Stimulated activated CD4-positive, alpha-beta T cell treated with anti-CD3 and anti-CD28 coated beads, Interleukin-1b, Interleukin-23, amount 100 ng/mL, for 24 hours (primary cell): ENCODE measurements at regions not wholly inside any gene's neighbourhood (a gene's known extent, or its start where the extent isn't known, plus 50 kb on each side); places are given as distances from the start of the nearest gene placed in this dataset.
"Not testable (repeated sequence)": the region's sequence is repeated elsewhere in the genome, so short reads cannot be mapped to it uniquely, and the experiment has no call there.

Experiments used
- DNase-seq, 4 experiments: peaks; one replicate each; pipeline ENCODE4 v3.0.0-alpha.2; 2020; ENCODE audit warnings: low read depth in 4 of 4, low spot score in 1 of 4

DNA sequence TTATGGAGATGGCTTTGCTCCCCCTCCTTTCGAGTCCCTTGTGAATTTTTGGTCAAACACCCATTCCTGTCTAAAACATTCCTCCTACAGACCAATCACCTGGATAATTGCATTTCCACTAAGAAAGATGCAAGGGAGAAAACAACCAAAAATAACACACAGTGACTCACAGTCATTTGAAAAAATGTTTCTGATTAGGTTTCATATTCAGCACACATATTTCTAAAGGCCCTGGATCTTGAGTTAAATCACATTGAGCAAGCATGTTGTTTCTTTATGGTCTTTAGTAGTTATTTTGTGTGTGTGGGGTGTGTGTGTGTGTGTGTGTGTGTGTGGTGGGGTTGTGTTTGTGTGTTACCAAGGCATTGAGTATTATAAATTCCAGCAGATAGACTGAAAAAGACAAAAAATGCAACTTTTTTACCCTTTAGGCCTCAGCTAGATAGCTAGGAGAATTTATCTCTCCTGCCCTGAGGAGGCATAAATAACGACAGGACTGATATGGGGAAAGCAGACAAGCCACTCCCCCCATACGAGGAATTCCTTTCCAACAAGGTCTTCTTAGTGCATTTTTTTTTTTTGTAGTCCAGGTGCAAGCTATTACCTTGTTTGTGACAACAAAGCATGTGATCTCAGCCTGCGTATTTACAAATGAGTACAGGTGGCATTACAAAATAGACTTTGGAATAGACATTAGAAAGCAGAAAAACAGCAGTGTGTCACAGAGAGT is 265.4 kb upstream of the ADGRL3 start:
- DNase-seq: no peak

DNA sequence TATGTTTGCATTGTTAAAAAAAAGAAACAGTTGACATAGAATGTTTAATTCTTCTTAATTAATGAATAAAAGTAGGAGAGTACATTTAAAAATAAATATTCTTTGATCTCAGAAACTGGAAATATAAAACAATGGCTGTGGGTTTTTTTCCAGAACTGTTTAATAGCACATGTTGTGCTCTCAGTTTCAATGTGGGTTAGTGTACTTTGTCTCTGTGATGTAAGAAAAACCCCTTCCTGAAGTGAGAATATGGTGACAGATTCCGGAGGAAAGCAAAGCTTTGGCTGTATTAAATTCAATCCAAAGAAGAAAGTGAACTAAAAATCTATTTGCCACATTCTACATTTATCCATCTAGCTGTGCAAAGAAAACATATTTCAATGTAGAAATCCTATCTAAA is 261.9 kb upstream of the ADGRL3 start:
- no peak for DNase-seq

DNA sequence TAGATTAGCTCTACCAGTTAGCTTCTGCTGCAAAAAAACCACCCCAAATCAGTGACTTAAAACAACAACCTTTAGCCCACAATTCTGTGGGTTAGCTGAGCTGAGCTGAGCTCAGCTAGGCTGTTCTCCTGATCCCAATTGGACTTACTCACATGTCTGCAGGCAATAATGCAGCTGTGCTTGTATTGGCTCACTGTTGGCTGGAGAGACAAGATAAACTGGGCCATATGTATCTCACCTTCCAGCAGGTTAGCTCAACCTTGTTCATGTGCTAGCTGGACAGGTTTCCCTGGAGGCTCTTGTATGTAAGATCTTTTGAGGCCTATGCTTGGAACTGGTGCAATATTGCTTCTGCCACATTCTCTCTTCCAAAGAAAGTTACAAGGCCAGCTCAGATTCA is 261.5 kb upstream of the ADGRL3 start:
- DNase-seq: no peak

DNA sequence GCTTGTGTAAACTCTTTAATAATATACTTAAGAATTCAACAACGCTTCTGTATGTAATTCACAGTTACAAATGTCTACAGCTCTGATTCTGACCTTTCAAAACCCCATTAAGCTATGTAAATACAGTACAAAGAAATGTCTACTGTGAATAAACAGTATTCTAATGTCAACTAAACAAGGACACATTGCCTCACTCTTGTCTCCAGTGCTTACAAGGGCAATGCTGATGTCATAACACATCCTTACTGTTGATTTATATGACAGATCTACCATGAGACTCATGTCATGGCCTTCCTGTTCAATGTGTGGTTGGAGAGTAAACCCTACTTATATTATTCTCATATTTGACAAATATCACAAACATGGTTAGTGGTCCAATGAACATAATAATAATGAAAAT is 256.1 kb upstream of the ADGRL3 start:
- DNase-seq: no peak

DNA sequence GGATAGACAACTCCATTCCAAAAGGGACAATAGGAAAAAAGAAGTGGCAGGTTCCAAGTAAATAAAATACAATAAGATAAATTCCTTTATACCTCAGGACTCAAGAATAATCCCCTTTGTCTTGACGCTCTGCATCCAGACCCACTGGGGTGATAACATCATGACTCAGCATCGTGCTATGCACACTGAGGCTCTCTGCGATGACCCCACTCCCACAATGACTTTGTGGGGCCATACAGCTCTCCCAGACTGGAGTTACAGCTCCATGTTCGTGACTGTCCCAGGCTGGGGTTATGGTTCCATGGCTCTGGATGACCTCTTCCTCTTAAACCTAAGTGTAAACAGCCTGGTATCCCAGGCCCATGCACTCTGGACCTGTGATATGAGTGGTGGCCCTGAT is 254.5 kb upstream of the ADGRL3 start:
- DNase-seq: no peak

DNA sequence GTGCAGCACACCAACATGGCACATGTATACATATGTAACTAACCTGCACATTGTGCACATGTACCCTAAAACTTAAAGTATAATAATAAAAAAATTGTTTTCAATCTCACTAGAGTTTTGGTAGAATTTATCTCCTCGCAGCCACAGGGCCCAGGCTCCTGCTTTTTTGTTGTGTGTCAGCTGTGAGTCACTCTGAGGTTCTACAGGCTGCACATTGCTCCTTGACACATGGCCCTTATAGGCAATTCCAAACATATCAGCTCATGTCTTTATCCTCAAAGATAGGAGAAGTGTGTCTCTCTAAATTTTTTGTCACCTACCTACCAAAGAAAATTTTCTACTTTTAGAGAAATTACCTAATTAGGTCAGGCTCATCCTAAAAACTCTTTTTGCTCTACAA is 252.1 kb upstream of the ADGRL3 start:
- DNase-seq: no peak

DNA sequence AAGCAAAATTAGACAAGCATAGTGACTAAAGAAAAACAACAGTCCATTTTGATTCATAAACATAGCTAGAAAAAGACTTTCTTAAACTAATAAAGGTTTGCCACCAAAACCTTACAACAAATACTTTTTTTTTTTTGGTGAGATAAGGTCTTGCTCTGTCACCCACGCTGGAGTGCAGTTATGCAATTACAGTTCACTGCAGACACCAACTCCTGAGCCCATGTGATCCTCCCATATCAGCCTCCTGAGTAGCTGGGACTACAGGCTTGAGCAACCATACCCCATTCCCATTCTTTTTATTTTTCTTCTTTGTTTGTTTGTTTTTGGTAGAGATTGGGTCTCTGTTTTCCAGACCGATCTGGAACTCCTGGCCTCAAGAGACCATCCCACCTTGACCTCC is 247.2 kb upstream of the ADGRL3 start:
- no peak for DNase-seq

DNA sequence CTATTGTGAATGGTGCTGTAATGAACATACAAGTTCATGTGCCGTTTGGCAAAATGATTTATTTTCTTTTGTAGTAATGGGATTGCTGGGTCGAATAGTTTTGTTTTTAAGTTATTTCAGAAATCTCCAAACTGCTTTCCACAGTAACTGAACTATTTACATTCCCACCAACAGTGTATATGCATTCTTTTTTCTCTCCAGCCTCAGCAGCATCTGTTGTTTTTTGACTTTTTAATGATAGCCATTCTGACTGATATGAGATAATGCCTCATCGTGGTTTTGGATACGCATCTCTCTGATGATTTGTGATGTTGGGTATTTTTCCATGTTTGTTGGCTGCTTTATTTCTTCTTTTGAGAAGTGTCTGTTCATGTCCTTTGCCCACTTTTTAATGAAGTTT is 246.3 kb upstream of the ADGRL3 start:
- DNase-seq: no peak

DNA sequence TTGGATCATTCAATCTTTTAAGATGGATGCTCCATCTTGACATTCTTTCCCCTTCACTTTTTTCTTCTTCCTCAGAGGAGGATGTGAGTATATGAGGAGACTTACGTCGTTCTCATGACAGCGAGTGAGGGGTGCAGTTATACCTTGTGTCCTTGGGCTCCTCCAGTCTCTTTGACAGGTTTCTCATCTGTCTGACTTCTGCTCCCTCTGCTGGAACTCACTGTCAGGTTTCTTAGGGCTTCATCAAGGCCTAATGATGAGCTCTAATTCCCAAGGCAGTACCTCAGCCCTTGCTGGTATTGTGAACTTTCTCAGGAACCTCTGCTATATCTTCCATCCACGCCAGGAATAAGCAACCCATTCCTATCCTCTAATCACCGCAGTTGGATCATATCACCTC is 237.8 kb upstream of the ADGRL3 start:
- no peak for DNase-seq

DNA sequence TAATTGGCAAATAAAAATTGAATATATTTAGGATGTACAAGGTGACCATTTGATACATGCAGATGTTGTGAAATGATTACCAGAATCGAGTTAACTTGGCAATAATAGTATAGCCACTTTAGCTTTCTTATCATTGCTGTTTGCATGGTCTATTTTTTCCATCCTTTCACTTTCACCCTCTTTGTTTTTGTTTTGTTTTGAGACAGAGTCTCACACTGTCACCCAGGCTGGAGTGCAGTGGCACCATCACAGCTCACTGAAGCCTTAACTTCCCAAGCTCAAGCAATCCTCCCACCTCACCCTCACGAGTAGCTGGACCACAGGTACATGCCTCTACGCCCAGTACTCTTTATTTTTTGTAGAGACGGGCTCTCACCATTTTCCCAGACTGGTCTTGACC is 218.6 kb upstream of the ADGRL3 start:
- no peak for DNase-seq

DNA sequence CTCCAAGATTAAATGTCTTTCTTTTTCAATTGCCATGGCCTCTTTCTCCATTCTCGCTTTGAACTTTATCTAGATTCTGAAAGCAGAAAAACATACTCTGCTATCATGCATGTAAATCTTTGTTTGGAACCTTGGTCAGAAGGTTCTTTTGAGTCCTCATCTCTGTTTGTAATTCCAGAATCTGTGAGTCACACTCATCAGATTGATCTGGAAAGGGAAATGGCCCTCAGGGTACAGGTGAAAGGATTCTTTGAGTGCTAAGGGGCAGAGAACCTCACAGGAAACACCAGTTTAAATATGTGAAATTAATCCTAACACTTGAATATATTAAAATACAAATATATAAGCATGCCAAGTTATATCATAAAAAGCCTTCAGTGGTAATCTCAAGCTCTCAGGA is 211.0 kb upstream of the ADGRL3 start:
- no peak for DNase-seq

DNA sequence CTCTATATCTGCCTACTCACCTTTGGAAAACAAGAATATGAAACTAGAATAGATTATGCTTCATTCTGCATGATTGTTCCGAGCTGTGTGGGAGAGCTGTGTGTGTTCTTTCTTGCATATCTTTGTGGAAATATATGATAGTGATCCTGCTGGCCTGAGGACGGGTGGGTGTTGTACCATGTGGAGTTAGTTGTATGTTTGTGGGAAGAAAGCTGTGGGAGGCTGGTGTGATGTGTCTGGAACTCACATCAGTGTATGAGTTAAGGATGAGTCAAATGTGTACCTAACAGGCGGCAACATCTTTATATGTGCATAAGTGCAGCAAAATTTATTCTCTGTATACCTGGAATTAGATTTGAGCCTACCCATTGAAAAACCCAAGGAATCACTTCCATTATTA is 208.1 kb upstream of the ADGRL3 start:
- DNase-seq: no peak

DNA sequence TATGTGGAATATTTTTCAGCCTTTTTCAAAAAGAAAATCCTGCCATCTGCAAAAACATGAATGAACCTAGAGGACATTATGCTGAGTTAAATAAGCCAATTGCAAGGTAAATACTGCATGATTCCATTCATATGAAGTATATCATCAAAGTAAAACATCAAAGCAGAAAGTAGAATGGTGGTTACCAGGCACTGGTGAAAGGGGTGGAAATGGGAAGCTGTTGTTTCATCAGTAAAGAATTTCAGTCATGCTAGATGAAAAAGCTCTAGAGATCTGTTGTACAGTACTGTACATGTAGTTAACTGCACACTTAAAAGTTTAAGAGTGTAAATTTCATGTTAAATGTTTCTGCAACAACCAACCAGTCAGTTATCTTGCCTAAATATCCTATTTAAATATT is 196.8 kb upstream of the ADGRL3 start:
- DNase-seq: no peak

DNA sequence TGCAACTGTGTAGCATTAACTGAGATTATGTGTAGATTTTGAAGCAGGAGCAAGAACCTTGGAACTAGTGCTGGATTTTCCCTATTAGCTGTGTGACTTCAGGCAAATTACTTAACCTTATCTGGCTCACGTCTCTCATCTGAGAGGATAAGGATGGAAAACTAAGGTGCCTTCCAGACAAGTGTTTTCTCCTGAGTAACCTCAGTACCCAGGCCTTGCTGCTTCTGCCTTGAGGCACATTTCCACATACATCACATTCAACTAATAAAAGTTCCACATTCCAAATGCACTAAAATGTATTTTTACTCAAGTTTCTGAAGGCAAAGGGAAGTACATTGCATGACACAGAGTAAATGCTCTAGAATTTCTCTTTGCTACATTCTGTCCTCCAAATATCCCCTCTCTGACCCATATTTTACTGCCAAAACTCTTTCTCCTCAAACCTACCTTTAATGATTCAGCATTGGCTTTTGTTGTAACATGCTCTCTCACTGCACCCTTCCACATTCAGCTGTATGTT is 195.4 kb upstream of the ADGRL3 start:
- no peak for DNase-seq

DNA sequence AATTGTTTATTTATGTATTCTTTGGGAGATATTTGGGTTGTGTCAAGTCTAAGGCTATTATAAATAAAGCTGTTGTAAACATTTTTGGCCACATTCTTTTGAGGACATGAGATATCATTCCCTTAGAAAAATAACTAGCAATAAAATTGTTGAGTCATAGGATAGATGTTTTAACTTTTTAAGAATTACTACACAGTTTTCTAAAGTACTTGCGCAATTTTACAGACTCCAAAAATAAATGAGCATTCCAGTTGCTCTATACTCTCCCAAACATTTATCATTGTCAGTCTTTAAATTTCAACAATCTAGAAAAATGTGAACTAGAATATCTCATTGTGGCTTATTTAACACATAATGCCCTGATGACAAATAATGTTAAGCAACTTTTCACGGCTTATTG is 189.1 kb upstream of the ADGRL3 start:
- DNase-seq: no peak

DNA sequence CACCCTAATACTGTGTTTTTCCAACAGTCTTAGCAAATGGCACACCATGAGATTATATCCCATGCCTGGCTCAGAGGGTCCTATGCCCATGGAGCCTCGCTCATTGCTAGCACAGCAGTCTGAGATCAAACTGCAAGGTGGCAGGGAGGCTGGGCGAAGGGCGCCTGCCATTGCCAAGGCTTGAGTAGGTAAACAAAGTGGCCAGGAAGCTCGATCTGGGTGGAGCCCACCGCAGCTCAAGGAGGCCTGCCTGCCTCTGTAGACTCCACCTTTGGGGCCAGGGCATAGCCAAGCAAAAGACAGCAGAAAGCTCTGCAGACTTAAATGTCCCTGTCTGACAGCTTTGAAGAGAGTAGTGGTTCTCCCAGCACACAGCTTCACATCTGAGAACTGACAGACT is 188.2 kb upstream of the ADGRL3 start:
- DNase-seq: not testable (repeated sequence)

DNA sequence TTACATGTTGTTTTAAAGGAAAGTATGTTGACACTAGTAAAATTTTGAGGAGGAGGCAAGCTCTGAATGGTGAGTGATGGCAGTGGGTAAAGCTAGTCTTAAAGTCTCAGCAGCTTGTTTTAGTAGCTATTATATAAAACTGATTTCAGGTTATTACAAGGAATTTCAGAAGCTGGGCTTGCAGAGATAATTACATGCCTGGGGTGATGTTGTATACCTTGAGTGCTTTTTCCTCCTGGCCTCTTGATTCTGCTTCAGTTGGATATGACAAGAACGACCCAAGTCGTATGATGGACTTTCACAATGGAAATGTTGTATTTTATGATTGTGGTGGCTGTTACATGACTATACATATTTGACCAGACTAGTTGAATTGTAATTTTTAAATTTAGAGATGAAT is 175.5 kb upstream of the ADGRL3 start:
- DNase-seq: no peak

DNA sequence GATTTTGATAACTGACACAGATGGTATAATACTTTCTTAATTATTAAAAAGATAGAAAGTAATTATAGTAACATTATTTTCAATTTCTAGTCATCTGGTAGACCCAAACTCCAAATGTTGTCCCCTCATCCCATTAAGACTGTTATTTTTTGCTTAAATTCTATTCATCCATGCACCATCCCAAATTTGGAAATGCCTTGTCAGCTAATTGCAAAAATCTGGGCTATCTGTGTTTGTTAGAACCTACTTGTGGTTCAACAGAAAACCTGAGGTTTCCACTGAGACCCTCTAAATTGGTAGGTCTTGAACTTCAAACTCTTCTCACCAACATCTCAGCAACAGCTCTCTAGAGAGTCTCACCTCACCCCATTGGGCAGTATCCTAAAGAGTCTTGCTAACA is 172.2 kb upstream of the ADGRL3 start:
- DNase-seq: no peak

DNA sequence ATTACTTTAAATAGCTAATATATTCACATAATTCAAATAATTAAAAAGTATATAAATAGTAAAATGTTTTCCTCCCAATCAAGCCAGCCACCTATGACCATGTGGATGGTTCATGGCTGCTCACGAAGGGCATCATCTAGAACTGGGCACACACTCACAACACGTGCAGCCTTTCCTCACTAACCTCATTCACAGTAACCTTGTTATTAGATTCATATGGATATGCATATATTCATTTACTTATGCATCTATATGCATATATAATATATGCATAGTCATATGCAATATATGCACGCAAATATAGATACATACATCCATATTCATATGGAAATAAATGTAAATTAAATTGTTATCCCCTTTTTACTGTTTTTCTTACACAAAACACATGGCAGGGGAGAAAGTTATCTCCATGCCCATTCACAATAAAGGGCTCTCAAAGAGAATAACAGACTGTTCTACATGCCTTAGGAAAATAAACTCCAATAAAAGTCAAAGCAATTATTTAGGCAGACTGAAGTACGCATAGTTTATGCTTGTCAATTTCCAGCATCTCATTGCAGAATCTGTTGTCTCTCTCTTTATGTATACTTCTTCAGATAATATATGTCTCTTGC is 163.9 kb upstream of the ADGRL3 start:
- DNase-seq: no peak

DNA sequence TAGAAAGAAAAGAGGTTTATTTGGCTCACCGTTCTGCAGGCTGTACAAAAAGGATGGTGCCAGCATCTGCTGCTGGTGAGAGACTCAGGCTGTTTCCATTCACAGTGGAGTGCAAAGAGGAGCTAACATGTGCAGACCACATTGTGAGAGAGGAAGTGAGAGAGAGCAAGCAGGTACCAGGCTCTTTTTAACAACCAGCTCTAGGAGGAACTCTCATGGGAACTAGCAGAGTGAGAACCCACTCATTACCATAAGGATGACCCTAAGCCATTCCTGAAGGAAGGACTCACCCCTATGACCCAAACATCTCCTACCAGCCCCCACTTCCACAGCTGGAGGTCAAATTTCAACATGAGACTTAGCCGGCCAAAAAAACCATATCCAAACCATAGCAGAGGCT is 158.6 kb upstream of the ADGRL3 start:
- no peak for DNase-seq

DNA sequence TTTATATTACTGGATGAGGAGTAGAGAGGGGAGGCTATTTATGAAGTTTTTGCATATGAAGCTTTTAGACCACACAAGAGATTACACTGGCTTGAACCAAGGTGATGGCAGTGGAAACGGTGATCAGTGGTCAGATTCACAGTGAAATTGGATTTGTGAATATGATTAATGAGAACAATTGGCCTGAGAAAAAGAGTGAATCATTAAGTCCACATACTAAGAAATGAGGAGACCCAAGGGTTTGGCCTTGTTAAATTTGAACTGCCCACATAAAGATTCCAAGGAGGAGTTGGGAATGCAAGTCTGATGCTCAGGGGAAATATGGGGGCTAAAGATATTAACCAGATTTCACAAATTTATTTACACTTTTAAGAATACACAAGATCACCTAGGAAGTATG is 155.3 kb upstream of the ADGRL3 start:
- DNase-seq: no peak

DNA sequence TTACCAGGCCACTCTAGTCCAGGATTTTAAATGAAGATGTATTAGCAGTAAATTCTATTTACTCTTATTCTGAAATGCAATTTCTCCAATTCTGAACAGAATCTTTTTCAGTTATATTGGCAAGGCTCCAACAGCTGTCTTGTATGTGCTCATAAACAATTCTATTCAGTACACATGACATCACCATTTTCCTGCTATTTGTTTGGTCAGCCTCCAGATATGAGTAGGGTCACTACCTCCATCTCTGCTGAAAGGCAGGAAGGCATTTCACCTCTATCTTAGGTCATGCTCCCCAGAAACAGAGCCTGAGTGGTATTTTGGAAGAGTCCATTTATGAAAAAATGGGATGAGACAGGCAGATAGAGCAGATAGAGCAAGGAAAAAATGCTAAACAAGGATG is 151.1 kb upstream of the ADGRL3 start:
- no peak for DNase-seq

DNA sequence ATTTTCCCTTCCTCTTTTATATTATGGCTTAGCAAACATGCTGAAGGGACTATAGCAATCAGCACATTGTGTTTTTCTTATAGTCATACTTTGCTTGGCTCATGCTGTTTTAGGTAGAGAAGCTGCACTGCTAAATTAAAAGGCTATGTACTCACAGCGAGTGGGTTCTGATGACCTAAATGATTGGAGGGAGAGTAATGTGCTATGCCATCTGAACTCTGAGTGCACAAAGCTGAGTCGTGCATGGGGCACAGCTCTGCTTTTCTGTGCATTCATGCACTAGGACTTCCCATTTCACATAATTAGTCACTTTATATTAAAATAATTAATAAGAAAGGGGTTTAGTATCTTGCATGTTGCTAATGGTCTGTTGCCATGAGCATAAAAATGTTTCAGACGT is 132.7 kb upstream of the ADGRL3 start:
- DNase-seq: no peak
